ENCODE measurements at regions not wholly inside any gene's neighbourhood (a gene's known extent, or its start where the extent isn't known, plus 50 kb on each side); places are given as distances from the start of the nearest gene placed in this dataset.

GRCh38 chr3:105174017-105174615 is 192.6 kb upstream of the ALCAM start:
- DNase-seq: no peak

- DNase-seq: no peak
Measured at GRCh38 chr3:105177576-105177975, 189.1 kb upstream of the ALCAM start.

- DNase-seq: no peak
Measured at GRCh38 chr3:105187344-105187743, 179.4 kb upstream of the ALCAM start.

DNA sequence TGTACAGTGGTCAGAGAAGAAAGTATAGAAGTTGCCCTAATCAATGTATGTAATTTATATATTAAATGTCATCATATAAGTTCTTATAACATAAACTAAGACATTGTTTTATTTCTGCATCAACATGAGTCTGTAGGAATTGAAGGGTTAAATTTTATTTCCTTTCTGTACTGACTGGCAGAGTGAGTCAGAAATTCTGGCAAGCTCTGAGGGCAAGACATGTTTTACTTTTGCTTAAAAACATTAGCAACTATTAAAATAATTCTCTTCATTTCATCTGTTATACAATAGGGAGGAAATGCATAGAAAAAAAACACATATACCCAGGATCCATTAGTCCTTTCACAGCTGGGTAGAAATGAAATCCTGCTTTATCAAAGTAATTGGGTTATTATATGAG is 171.4 kb upstream of the ALCAM start:
- DNase-seq: no peak

DNA sequence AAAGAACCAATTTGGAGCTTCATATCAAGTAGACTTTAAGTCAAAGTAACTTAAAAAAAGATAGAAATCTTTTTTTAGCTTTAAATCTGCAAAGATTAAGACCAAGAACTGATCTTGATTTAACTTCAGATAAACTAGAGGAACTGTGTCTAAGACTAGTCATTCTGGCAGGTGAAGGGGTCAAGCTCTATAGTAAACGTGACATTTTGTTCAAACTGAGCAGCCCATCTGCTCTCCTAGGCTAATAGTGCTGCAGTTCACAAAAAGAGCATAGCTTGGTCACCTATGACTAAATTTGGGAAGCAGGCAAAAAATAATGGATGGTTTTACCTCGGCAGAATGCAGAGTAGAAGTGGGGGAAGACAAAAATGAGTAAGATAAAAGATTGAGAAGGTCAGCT is 168.8 kb upstream of the ALCAM start:
- no peak for DNase-seq

- DNase-seq: no peak
Measured at GRCh38 chr3:105199217-105199616, 167.5 kb upstream of the ALCAM start.

DNA sequence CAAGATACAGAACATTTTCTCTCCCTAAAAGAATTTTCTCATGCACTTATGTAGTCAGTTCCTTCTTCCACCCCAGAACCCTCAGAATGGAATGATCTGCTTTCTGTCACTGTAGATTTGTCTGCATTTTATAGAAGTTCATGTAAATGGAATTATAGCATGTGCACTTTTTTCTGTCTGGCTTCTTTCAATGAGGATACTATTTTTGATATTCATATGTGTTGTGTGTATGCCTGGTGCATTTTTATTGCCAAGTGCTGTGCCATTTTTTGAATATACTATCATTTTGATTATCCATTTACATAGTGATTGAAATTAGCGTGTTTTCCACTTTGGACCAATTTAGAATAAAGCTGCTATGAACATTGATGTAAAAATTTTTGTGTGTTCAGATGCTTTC is 156.6 kb upstream of the ALCAM start:
- DNase-seq: no peak

- DNase-seq: no peak
Measured at GRCh38 chr3:105214590-105214989, 152.1 kb upstream of the ALCAM start.

- DNase-seq: no peak
Measured at GRCh38 chr3:105222568-105223093, 144.1 kb upstream of the ALCAM start.

DNA sequence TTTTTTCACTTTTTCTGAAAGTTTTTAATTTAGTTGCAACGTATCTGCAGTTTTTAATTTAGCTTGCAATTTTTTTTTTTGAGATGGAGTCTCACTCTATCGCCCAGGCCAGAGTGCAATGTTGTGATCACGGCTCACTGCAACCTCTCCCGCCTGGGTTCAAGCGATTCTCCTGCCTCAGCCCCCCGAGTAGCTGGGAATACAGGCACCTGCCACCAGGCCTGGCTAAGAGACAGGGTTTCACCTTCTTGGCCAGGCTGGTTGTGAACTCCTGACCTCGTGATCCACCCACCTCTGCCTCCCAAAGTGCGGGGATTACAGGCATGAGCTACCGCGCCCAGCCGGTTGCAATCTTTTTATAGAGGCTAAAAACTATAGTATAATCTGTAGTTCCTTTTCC is 142.9 kb upstream of the ALCAM start:
- DNase-seq: no peak

DNA sequence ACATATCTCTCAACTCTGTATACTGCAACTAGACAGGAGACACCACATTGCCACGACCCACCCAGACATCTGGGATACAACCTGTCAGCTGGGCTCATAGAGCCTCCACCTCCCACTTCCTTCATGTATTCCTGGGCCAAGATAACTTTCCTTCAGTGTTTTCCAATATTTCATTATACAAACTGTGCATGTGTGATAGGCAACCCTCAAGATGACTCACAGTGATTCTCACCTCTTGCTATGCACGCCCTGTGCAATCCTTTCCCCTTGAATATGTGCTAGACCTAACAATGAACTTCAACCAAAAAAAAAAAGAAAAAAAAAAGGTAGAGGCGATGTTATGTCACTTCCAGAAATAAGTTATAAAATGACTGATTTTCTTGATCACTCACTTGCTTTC is 138.0 kb upstream of the ALCAM start:
- no peak for DNase-seq

DNA sequence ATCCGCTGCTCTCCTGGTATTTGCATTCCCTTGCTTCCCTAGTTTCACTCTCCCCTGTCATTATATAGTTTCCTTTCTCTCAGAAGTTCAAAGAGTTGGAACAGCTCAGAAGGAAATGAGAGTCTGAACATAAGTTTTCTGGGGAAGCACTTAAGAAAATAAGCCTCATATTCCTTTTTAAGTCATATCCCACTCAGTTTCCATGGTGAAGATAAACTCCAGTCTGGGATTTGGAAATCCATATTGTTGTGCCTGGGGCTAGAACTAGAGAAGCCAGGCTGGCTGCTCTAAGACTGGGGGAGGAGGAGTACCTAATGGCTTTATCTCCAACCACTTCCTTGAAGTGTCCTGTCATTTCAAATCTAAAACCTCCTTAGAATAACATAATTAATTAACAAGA is 134.2 kb upstream of the ALCAM start:
- DNase-seq: no peak

DNA sequence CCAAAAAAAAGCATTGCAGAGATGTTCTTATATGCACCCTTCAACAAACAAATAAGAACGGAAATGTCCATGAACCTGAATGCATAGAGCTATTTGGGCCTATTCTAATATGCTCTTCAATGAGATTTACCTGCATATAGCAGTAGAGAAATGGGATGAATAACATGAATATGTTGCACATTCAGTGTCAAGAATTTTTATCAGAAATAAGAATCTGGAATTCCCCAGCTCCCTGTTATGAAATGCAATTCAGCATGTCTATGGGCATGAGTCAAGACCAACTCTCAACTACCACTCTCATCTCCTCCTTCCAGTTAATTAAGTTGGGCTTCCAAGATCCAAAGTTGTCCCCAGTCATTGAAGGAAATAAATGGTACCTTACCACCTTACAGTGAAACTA is 133.7 kb upstream of the ALCAM start:
- DNase-seq: no peak

DNA sequence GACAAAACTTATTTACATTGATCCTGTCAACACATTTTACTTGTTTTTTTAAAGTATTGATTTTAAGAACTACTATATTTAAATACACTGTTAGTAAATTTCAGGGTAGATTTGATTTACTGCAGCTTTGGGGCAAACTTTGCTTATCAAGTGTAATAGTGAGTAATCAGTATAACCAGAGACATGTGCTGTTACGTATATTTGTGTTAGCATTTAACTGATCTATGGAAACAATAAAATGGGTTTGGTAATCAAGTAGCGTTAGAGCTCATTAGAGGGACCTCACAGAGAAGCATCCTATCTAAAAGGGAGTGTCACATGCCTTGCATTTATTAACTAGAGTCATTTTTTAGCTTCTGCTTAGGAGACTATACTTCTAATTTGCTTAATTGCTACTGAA is 131.5 kb upstream of the ALCAM start:
- no peak for DNase-seq

- DNase-seq: no peak
Measured at GRCh38 chr3:105235785-105236184, 130.9 kb upstream of the ALCAM start.

GRCh38 chr3:105238367-105238766 is 128.3 kb upstream of the ALCAM start:
- no peak for DNase-seq

DNA sequence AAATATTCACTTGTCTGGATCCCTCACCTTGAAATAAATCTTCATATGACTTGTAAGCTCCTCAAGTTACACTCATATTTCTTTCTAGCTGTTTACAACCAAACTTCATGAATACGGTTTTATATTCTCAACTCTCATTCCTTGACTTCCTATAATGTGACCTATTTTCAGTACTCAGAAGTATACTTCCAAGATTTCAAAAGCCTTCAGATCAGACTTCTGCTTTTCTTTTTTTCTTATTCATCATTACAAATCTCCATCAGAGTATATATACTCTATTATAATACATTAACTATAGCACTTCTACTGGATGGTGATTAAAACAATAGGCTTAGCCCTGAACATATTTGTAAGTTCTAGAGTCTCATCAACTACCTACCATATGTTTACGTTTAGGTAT is 123.6 kb upstream of the ALCAM start:
- no peak for DNase-seq

DNA sequence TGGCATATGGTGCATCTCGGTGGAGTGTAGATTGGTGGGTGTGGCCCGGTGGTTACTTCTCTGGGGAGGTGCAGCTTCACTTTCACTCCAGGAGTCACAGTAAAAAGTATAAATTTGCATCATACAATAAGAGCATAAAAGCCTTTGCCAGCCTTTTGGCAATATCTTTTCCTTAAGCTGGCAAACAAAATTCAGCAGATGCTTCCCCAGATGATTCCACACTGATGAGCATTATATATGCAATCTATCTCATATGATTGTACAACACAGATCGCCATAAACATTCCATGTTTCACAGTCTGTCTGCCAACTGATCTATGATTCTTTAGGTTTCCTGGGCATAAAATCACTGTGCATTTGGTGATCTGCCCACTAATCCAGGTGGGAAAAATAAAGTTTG is 120.2 kb upstream of the ALCAM start:
- DNase-seq: peak; percentile 85

DNA sequence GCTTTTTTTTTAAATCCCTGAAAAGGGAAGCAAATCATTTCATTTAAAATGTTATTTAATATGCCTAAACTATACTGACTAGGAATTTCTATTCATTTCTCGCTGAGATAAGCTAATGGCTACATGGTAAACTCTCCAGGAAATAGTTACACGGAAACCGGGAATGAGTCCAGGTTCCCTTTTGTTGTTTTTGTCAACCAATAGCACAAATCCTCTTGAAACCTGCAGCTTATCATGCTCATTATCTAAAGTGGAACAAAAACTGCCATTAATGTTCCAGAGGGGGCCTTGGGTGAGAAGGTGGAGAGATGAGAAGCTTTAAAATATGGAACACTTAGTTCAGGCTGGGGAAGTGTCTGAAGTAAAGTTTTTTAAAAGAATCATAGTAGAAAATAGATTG is 113.5 kb upstream of the ALCAM start:
- no peak for DNase-seq

GRCh38 chr3:105254154-105254553 is 112.6 kb upstream of the ALCAM start:
- no peak for DNase-seq

GRCh38 chr3:105255350-105255749 is 111.4 kb upstream of the ALCAM start:
- peak; percentile 6 for DNase-seq

GRCh38 chr3:105259496-105259895 is 107.2 kb upstream of the ALCAM start:
- no peak for DNase-seq

DNA sequence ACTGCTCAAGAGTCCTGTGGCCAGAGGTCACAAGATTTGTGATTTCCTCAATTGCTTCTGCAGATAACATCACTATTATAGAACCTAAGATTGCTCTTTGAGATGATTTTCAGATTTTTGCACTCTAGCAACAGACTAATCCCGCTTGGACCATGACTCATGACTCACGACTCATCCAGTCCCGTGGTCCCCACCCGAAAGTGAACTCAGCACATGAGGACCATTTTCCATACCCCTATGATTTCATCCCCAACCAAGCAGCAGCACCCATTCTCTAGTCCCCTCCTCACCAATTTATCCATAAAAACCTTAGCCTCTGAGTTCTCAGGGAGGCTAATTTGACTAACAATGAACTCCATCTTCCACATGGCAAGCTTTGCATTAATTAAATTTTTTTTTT is 106.3 kb upstream of the ALCAM start:
- no peak for DNase-seq

DNA sequence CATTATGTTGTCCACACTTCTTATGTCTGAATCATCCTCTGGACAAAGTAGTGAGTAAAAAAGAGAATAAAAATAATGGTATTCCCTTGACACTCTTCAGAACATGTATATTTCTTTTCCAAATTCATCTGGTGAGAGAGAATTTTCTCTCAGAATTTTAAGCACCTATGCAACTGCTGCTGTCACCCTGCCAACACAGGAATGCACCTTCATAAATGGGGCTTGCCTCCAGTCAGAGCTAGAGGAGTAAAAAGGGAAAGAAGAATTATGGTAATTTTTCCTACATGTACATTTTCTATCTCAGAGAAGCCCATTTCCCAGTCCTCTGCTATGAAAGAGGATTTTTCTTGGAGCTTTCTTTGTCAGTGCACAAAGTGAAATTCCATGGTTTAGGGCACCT is 92.2 kb upstream of the ALCAM start:
- no peak for DNase-seq

- DNase-seq: no peak
Measured at GRCh38 chr3:105274958-105275357, 91.8 kb upstream of the ALCAM start.

- no peak for DNase-seq
Measured at GRCh38 chr3:105277656-105278055, 89.1 kb upstream of the ALCAM start.
